Keratinocyte (primary cell): ENCODE measurements at regions not wholly inside any gene's neighbourhood (a gene's known extent, or its start where the extent isn't known, plus 50 kb on each side); places are given as distances from the start of the nearest gene placed in this dataset.

Experiments used
- EZH2 ChIP-seq: IDR thresholded peaks from one replicate; pipeline ENCODE4 v1.6.1; 2012; ENCODE audit warnings: inconsistent platforms, mild to moderate bottlenecking, low read length, moderate library complexity
- TF ChIP-seq, protein P1 (sequence below), 3 experiments: IDR thresholded peaks in 1 of 3; conservative IDR thresholded peaks in 1 of 3; optimal IDR thresholded peaks in 1 of 3; 2 replicates in 2 of 3; 3 replicates in 1 of 3; pipeline versions ENCODE3 to v1.5.1; 2011; ENCODE audit warnings: low read length in 3 of 3, mild to moderate bottlenecking in 3 of 3, moderate library complexity in 2 of 3, control low read depth in 1 of 3, inconsistent platforms in 1 of 3; ENCODE audit not compliant: insufficient read depth in 2 of 3; ENCODE audit errors: extremely low read depth in 1 of 3

GRCh38 chr21:16650714-16651366 lies 862.0 kb upstream of the CXADR start:
- TF ChIP-seq, protein P1, sequence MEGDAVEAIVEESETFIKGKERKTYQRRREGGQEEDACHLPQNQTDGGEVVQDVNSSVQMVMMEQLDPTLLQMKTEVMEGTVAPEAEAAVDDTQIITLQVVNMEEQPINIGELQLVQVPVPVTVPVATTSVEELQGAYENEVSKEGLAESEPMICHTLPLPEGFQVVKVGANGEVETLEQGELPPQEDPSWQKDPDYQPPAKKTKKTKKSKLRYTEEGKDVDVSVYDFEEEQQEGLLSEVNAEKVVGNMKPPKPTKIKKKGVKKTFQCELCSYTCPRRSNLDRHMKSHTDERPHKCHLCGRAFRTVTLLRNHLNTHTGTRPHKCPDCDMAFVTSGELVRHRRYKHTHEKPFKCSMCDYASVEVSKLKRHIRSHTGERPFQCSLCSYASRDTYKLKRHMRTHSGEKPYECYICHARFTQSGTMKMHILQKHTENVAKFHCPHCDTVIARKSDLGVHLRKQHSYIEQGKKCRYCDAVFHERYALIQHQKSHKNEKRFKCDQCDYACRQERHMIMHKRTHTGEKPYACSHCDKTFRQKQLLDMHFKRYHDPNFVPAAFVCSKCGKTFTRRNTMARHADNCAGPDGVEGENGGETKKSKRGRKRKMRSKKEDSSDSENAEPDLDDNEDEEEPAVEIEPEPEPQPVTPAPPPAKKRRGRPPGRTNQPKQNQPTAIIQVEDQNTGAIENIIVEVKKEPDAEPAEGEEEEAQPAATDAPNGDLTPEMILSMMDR (optimal IDR thresholded peaks at IDR 0.05 in 1 of 3, IDR thresholded peaks at IDR 0.05 in 1 of 3, conservative IDR thresholded peaks at IDR 0.05 in 1 of 3; ENCODE audit: extremely low read depth in 1 of 3, insufficient read depth in 2 of 3, low read length in 3 of 3): no peak
- TF ChIP-seq EZH2: no peak
